NT2/D1 (cell line): ENCODE measurements at regions not wholly inside any gene's neighbourhood (a gene's known extent, or its start where the extent isn't known, plus 50 kb on each side); places are given as distances from the start of the nearest gene placed in this dataset.

Experiments
- SUZ12 ChIP-seq: IDR thresholded peaks from 2 replicates; pipeline ENCODE4 v1.6.1; 2011; ENCODE audit not compliant: insufficient read length, insufficient read depth; ENCODE audit errors: extremely low read depth
- YY1 ChIP-seq: IDR thresholded peaks from 2 replicates; pipeline ENCODE4 v1.6.1; 2011; ENCODE audit not compliant: insufficient read length, insufficient read depth
- ZNF274 ChIP-seq: IDR thresholded peaks from 2 replicates; pipeline ENCODE4 v1.6.1; 2011; ENCODE audit warnings: mild to moderate bottlenecking, low read depth, low read length

GRCh38 chr4:177182728-177183127, 126.9 kb upstream of the NEIL3 start:
- TF ChIP-seq ZNF274 (no peak), YY1 (no peak), SUZ12 (no peak)
